ENCODE measurements at regions not wholly inside any gene's neighbourhood (a gene's known extent, or its start where the extent isn't known, plus 50 kb on each side); places are given as distances from the start of the nearest gene placed in this dataset.

DNA sequence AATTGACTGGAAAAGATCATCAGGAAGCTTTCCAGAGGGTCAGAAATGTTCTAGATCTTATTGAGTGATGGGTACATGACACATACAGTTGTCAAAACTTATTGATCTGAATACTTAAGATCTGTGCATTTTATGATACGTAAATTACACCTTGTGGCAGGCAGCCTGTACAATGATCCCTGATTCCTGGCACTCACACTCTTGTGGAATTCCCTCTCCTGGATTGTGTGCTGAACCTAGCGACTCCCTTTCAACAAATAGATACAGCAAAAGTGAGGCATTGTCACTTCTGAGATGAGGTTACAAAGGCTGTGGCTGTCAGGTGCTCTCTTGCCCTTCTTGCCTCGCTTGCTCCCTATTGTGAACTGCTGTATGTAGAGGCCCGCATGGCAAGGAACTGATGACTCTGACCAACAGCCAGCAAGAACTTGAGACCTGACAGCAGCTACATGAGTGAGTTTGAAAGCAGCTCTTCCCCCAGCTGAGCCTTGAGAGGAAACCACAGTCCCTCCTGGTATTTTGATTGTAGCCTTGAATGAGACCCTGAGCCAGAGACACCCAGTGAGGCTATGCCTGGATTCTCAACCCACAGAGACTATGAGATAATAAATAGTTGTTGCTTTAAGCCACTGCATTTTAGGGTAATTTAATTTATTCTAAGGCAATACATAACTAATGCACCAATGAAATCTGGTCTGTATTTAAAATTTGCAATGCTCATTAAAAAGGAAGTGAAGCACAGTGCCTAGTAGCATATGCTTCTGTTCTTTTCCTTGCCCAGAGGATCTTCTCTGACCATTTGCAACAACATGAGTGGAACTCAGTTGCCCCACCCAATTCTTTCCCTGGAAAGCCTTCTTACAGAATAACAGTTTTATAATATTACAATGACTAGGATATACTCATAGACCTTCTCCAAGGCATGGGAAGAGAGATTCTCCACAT lies 60.5 kb upstream of the IZUMO1R start:
- POLR2A ChIA-PET (ENCODE audit: unreplicated experiment): no interaction called here

More for the DNA sequence above, 60.5 kb upstream of the IZUMO1R start:
- H2BK15ac ChIP-seq (ENCODE audit: low read depth, low read length): no peak overlapping the region
- H2BK5ac ChIP-seq (ENCODE audit: low read depth, low read length, poor library complexity, severe bottlenecking): no peak overlapping the region
- no peak overlapping the region for H4K8ac ChIP-seq (ENCODE audit: low read depth in 2 of 2, low read length in 2 of 2)
- dilution Hi-C loops (cut with HindIII; ENCODE audit: low sequenced_read_pairs, unreplicated experiment): no loop called here
- no peaks in the 10 kb centered on the region for H3K9me3 ChIP-seq (ENCODE audit: control insufficient read depth, insufficient read depth, low read length)
- H3K27ac ChIP-seq (ENCODE audit: insufficient read depth, low read length): no peak overlapping the region
- H3K36me3 ChIP-seq (ENCODE audit: control insufficient read depth, insufficient read depth, low read length): no peaks in the 10 kb centered on the region
- no peak overlapping the region for H3K14ac ChIP-seq (replicated peaks; ENCODE audit: low read depth, low read length)
- H2BK120ac ChIP-seq (ENCODE audit: low read depth, low read length): no peak overlapping the region
- no peak overlapping the region for H3K56ac ChIP-seq (ENCODE audit: extremely low read depth, insufficient read depth, low read length)
- no peak overlapping the region for H3K9ac ChIP-seq (ENCODE audit: low read depth, low read length)
- WGBS, 2 experiments (ENCODE audit: extremely low coverage in 2 of 2, insufficient read length in 1 of 2): no CpG with 5 or more reads among the region's 4 CpGs
- in situ Hi-C loops (cut with MboI; ENCODE audit: low sequenced_read_pairs): no loop called here
- H2AK9ac ChIP-seq (replicated peaks; ENCODE audit: low read depth, low read length, poor library complexity): no peak overlapping the region
- H2AFZ ChIP-seq (replicated peaks; ENCODE audit: low read length, poor library complexity): no peak overlapping the region
- no peaks in the 10 kb centered on the region for H3K79me1 ChIP-seq (ENCODE audit: low read depth in 1 of 2, low read length in 2 of 2)
- no peak overlapping the region for H3K4ac ChIP-seq (ENCODE audit: low read depth, low read length)
- H3K4me3 ChIP-seq (ENCODE audit: insufficient read depth, low read depth, low read length): no peak overlapping the region
- no peaks in the 10 kb centered on the region for H3K27me3 ChIP-seq (ENCODE audit: control insufficient read depth, insufficient read depth, low read length)
- CTCF ChIA-PET: no interaction called here
- H3K4me2 ChIP-seq (ENCODE audit: low read depth, low read length): no peak overlapping the region
- ATAC-seq (ENCODE audit: low read depth): no peak
- no peak overlapping the region for H3K18ac ChIP-seq (ENCODE audit: low read depth, low read length)
- intact Hi-C loops (cut with micrococcal nuclease): no loop called here
- no peak overlapping the region for H2BK20ac ChIP-seq (ENCODE audit: low read depth, low read length)
- no peaks in the 10 kb centered on the region for H3K4me1 ChIP-seq (ENCODE audit: control insufficient read depth, insufficient read depth, low read length)
- no peak overlapping the region for H3K23ac ChIP-seq (ENCODE audit: low read depth, low read length)
- peak; percentile 8 for DNase-seq
- H2AK5ac ChIP-seq (ENCODE audit: low read depth, low read length): no peak overlapping the region
- no peak overlapping the region for H4K5ac ChIP-seq (ENCODE audit: low read depth, low read length)
- H3K9me1 ChIP-seq (ENCODE audit: insufficient read depth, low read length): no peaks in the 10 kb centered on the region
- TF ChIP-seq RCOR1 (IDR thresholded peaks at IDR 0.05; ENCODE audit: insufficient replicate concordance, low read length) (no peak), CHD1 (IDR thresholded peaks at IDR 0.05; ENCODE audit: low read depth, low read length) (no peak), MXI1 (IDR thresholded peaks at IDR 0.05; ENCODE audit: borderline replicate concordance, low read depth, low read length) (no peak)
- TF ChIP-seq, protein P1, sequence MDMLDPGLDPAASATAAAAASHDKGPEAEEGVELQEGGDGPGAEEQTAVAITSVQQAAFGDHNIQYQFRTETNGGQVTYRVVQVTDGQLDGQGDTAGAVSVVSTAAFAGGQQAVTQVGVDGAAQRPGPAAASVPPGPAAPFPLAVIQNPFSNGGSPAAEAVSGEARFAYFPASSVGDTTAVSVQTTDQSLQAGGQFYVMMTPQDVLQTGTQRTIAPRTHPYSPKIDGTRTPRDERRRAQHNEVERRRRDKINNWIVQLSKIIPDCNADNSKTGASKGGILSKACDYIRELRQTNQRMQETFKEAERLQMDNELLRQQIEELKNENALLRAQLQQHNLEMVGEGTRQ (IDR thresholded peaks at IDR 0.05; ENCODE audit: low read depth, low read length): no peak
- BruUV-seq (replicated peaks): no TSS peak
- no peak overlapping the region for H4K91ac ChIP-seq (ENCODE audit: insufficient read depth, low read depth, low read length)
- H4K20me1 ChIP-seq (ENCODE audit: insufficient read depth, low read length): no peaks in the 10 kb centered on the region

Data from IMR-90 (cell line).